ENCODE measurements at regions not wholly inside any gene's neighbourhood (a gene's known extent, or its start where the extent isn't known, plus 50 kb on each side); places are given as distances from the start of the nearest gene placed in this dataset.

GRCh38 chr16:26840691-26841090 is 226.0 kb upstream of the C16orf82 start:
- H3K9me3 ChIP-seq (ENCODE audit: control insufficient read depth, low read depth, low read length) = peaks cover 3% of the 10 kb centered on the region
- DNase-seq (ENCODE audit: low read depth, low spot score) = no peak
- H3K36me3 ChIP-seq (ENCODE audit: control insufficient read depth in 2 of 2, extremely low read depth in 1 of 2, insufficient read depth in 2 of 2, low read length in 2 of 2) = no peaks in the 10 kb centered on the region
- H3K4me2 ChIP-seq (ENCODE audit: control insufficient read depth, extremely low read depth, insufficient read depth, low read depth, low read length) = no peak overlapping the region
- no peaks in the 10 kb centered on the region for H3K9me1 ChIP-seq (ENCODE audit: control insufficient read depth, extremely low read depth, insufficient read depth, low read length)
- H3K79me2 ChIP-seq (ENCODE audit: control insufficient read depth, insufficient read depth, low read length) = no peaks in the 10 kb centered on the region
- TF ChIP-seq CTCF (optimal IDR thresholded peaks at IDR 0.05 in 1 of 3, IDR thresholded peaks at IDR 0.05 in 1 of 3, conservative IDR thresholded peaks at IDR 0.05 in 1 of 3; ENCODE audit: extremely low read depth in 1 of 3, insufficient read depth in 2 of 3, low read length in 3 of 3) = no peak
- no peak for TF ChIP-seq EZH2 (IDR thresholded peaks at IDR 0.05; ENCODE audit: low read length)
- H3K27ac ChIP-seq (ENCODE audit: control insufficient read depth, insufficient read depth, low read length) = no peak overlapping the region
- H3K9ac ChIP-seq (ENCODE audit: control insufficient read depth, extremely low read depth, insufficient read depth, low read length) = no peak overlapping the region
- no peak overlapping the region for H2AFZ ChIP-seq (ENCODE audit: control insufficient read depth, low read length)
- dilution Hi-C loops (cut with MboI; ENCODE audit: extremely low pct_ligation_motif_present, low sequenced_read_pairs) = loop anchor here (10.0 kb wide), 1 partner anchor 116 kb away; no protein-coding TSS in a partner anchor
- no peaks in the 10 kb centered on the region for H4K20me1 ChIP-seq (ENCODE audit: control insufficient read depth, extremely low read depth, insufficient read depth, low read length)
- no peak overlapping the region for H3K4me3 ChIP-seq (ENCODE audit: control insufficient read depth in 2 of 3, extremely low read depth in 1 of 3, insufficient read depth in 2 of 3, low read depth in 1 of 3, low read length in 3 of 3)
- H3K4me1 ChIP-seq (ENCODE audit: control insufficient read depth, extremely low read depth, insufficient read depth, low read length) = no peaks in the 10 kb centered on the region
- no peaks in the 10 kb centered on the region for H3K27me3 ChIP-seq (ENCODE audit: control insufficient read depth, extremely low read depth, insufficient read depth, low read length)
- no peak for FAIRE-seq

GRCh38 chr16:26856271-26856670 is 210.5 kb upstream of the C16orf82 start:
- Histone ChIP-seq H3K4me2 (ENCODE audit: control insufficient read depth, extremely low read depth, insufficient read depth, low read depth, low read length) (no peak overlapping the region), H3K9me3 (ENCODE audit: control insufficient read depth, low read depth, low read length) (no peaks in the 10 kb centered on the region), H3K9me1 (ENCODE audit: control insufficient read depth, extremely low read depth, insufficient read depth, low read length) (no peaks in the 10 kb centered on the region), H4K20me1 (ENCODE audit: control insufficient read depth, extremely low read depth, insufficient read depth, low read length) (no peaks in the 10 kb centered on the region), H3K27me3 (ENCODE audit: control insufficient read depth, extremely low read depth, insufficient read depth, low read length) (no peaks in the 10 kb centered on the region), H3K27ac (ENCODE audit: control insufficient read depth, insufficient read depth, low read length) (no peak overlapping the region), H2AFZ (ENCODE audit: control insufficient read depth, low read length) (no peak overlapping the region), H3K9ac (ENCODE audit: control insufficient read depth, extremely low read depth, insufficient read depth, low read length) (no peak overlapping the region), H3K79me2 (ENCODE audit: control insufficient read depth, insufficient read depth, low read length) (no peaks in the 10 kb centered on the region), H3K4me1 (ENCODE audit: control insufficient read depth, extremely low read depth, insufficient read depth, low read length) (no peaks in the 10 kb centered on the region), H3K36me3 (ENCODE audit: control insufficient read depth in 2 of 2, extremely low read depth in 1 of 2, insufficient read depth in 2 of 2, low read length in 2 of 2) (no peaks in the 10 kb centered on the region), H3K4me3 (ENCODE audit: control insufficient read depth in 2 of 3, extremely low read depth in 1 of 3, insufficient read depth in 2 of 3, low read depth in 1 of 3, low read length in 3 of 3) (no peak overlapping the region)
- DNase-seq (ENCODE audit: low read depth, low spot score) (no peak), FAIRE-seq (no peak)
- TF ChIP-seq EZH2 (IDR thresholded peaks at IDR 0.05; ENCODE audit: low read length) (no peak), CTCF (optimal IDR thresholded peaks at IDR 0.05 in 1 of 3, IDR thresholded peaks at IDR 0.05 in 1 of 3, conservative IDR thresholded peaks at IDR 0.05 in 1 of 3; ENCODE audit: extremely low read depth in 1 of 3, insufficient read depth in 2 of 3, low read length in 3 of 3) (no peak)
- dilution Hi-C loops (cut with MboI; ENCODE audit: extremely low pct_ligation_motif_present, low sequenced_read_pairs) = no loop called here
